SH-SY5Y (cell line): ENCODE measurements at regions not wholly inside any gene's neighbourhood (a gene's known extent, or its start where the extent isn't known, plus 50 kb on each side); places are given as distances from the start of the nearest gene placed in this dataset.

Source experiments
- GATA2 ChIP-seq: IDR thresholded peaks from 2 replicates; pipeline ENCODE4 v1.6.1; 2011; ENCODE audit warnings: mild to moderate bottlenecking, low read depth, low read length
- GATA3 ChIP-seq: IDR thresholded peaks from 2 replicates; pipeline ENCODE4 v1.6.1; 2011; ENCODE audit warnings: low read depth, mild to moderate bottlenecking, low read length, moderate library complexity

- TF ChIP-seq GATA2 (no peak), GATA3 (no peak)
These were observed 262.5 kb upstream of the GRIN3A start for GRCh38 chr9:102000956-102001355.

- TF ChIP-seq GATA3 (no peak), GATA2 (no peak)
These were observed 261.0 kb upstream of the GRIN3A start for GRCh38 chr9:101999441-101999840.

- TF ChIP-seq GATA3, result no peak
- TF ChIP-seq GATA2, result no peak
These were observed 256.8 kb upstream of the GRIN3A start for GRCh38 chr9:101995231-101995630.

- TF ChIP-seq GATA3, result no peak
- no peak for TF ChIP-seq GATA2
These were observed 255.3 kb upstream of the GRIN3A start for GRCh38 chr9:101993771-101994170.

- TF ChIP-seq GATA2, result no peak
- no peak for TF ChIP-seq GATA3
These were observed 253.5 kb upstream of the GRIN3A start for GRCh38 chr9:101991926-101992325.

- TF ChIP-seq GATA2 (no peak), GATA3 (no peak)
These were observed 239.3 kb upstream of the GRIN3A start for GRCh38 chr9:101977614-101978210.

GRCh38 chr9:101970609-101971008 lies 232.2 kb upstream of the GRIN3A start:
- TF ChIP-seq GATA3 (no peak), GATA2 (no peak)

GRCh38 chr9:101968392-101968791 lies 229.9 kb upstream of the GRIN3A start:
- TF ChIP-seq GATA2 (no peak), GATA3 (no peak)

- TF ChIP-seq GATA3, result no peak
- TF ChIP-seq GATA2, result no peak
These were observed 228.2 kb upstream of the GRIN3A start for GRCh38 chr9:101966691-101967090.

- TF ChIP-seq GATA3, result no peak
- no peak for TF ChIP-seq GATA2
These were observed 219.3 kb upstream of the GRIN3A start for GRCh38 chr9:101957705-101958104.

- TF ChIP-seq GATA3, result no peak
- TF ChIP-seq GATA2, result no peak
These were observed 213.2 kb upstream of the GRIN3A start for GRCh38 chr9:101951598-101951997.

- TF ChIP-seq GATA2, result no peak
- no peak for TF ChIP-seq GATA3
These were observed 193.3 kb upstream of the GRIN3A start for GRCh38 chr9:101931756-101932155.

GRCh38 chr9:101930783-101931182 lies 192.3 kb upstream of the GRIN3A start:
- TF ChIP-seq GATA3 (no peak), GATA2 (no peak)

GRCh38 chr9:101925498-101925897 lies 187.1 kb upstream of the GRIN3A start:
- no peak for TF ChIP-seq GATA3
- no peak for TF ChIP-seq GATA2

- TF ChIP-seq GATA2 (no peak), GATA3 (no peak)
These were observed 185.0 kb upstream of the GRIN3A start for GRCh38 chr9:101923451-101923850.

- TF ChIP-seq GATA3 (no peak), GATA2 (no peak)
These were observed 177.0 kb upstream of the GRIN3A start for GRCh38 chr9:101915482-101915881.

GRCh38 chr9:101912698-101913097 lies 174.3 kb upstream of the GRIN3A start:
- TF ChIP-seq GATA3, result no peak
- TF ChIP-seq GATA2, result no peak
